ENCODE measurements at regions not wholly inside any gene's neighbourhood (a gene's known extent, or its start where the extent isn't known, plus 50 kb on each side); places are given as distances from the start of the nearest gene placed in this dataset.

- H4K20me1 ChIP-seq, result no peaks in the 10 kb centered on the region
- no peaks in the 10 kb centered on the region for H3K36me3 ChIP-seq
- H3K4me1 ChIP-seq, result no peaks in the 10 kb centered on the region
- TF ChIP-seq Cebpa-rat (IDR thresholded peaks at IDR 0.05), result no peak
- no peaks in the 10 kb centered on the region for H3K27me3 ChIP-seq
- H3K27ac ChIP-seq, result no peak overlapping the region
- H3K9me3 ChIP-seq, result no peaks in the 10 kb centered on the region
- H3K4me3 ChIP-seq, result no peak overlapping the region
- no peak overlapping the region for H3K9ac ChIP-seq
- no peak overlapping the region for H3K4me2 ChIP-seq
Observed at GRCh38 chr2:217420854-217421253, 561.0 kb upstream of the TNP1 start.

- no peak overlapping the region for H3K4me2 ChIP-seq
- no peaks in the 10 kb centered on the region for H3K9me3 ChIP-seq
- no peaks in the 10 kb centered on the region for H3K27me3 ChIP-seq
- no peak overlapping the region for H3K27ac ChIP-seq
- TF ChIP-seq Cebpa-rat (IDR thresholded peaks at IDR 0.05), result no peak
- peaks cover 6% of the 10 kb centered on the region; the same call in 1 of the 2 replicates for H3K4me1 ChIP-seq
- no peak overlapping the region for H3K4me3 ChIP-seq
- no peak overlapping the region for H3K9ac ChIP-seq
- H4K20me1 ChIP-seq, result no peaks in the 10 kb centered on the region
- H3K36me3 ChIP-seq, result no peaks in the 10 kb centered on the region
Observed at GRCh38 chr2:217419055-217419671, 559.3 kb upstream of the TNP1 start.

- H4K20me1 ChIP-seq, result no peaks in the 10 kb centered on the region
- TF ChIP-seq Cebpa-rat (IDR thresholded peaks at IDR 0.05), result no peak
- peaks cover 6% of the 10 kb centered on the region; the same call in 1 of the 2 replicates for H3K4me1 ChIP-seq
- no peak overlapping the region for H3K9ac ChIP-seq
- no peaks in the 10 kb centered on the region for H3K36me3 ChIP-seq
- no peaks in the 10 kb centered on the region for H3K27me3 ChIP-seq
- H3K4me3 ChIP-seq, result no peak overlapping the region
- no peak overlapping the region for H3K27ac ChIP-seq
- no peak overlapping the region for H3K4me2 ChIP-seq
- no peaks in the 10 kb centered on the region for H3K9me3 ChIP-seq
Observed at GRCh38 chr2:217418544-217418943, 558.7 kb upstream of the TNP1 start.

GRCh38 chr2:217418090-217418489 lies 558.2 kb upstream of the TNP1 start:
- Histone ChIP-seq H3K27me3 (no peaks in the 10 kb centered on the region), H3K9ac (no peak overlapping the region), H3K4me1 (peaks cover 6% of the 10 kb centered on the region; the same call in 1 of the 2 replicates), H3K27ac (no peak overlapping the region), H3K9me3 (no peaks in the 10 kb centered on the region), H3K4me2 (no peak overlapping the region), H3K4me3 (no peak overlapping the region), H4K20me1 (no peaks in the 10 kb centered on the region), H3K36me3 (no peaks in the 10 kb centered on the region)
- no peak for TF ChIP-seq Cebpa-rat (IDR thresholded peaks at IDR 0.05)

GRCh38 chr2:217417536-217417935 lies 557.7 kb upstream of the TNP1 start:
- no peaks in the 10 kb centered on the region for H3K27me3 ChIP-seq
- H3K4me1 ChIP-seq, result peaks cover 6% of the 10 kb centered on the region; the same call in 1 of the 2 replicates
- H3K27ac ChIP-seq, result no peak overlapping the region
- H3K36me3 ChIP-seq, result no peaks in the 10 kb centered on the region
- H3K9ac ChIP-seq, result no peak overlapping the region
- H3K4me2 ChIP-seq, result no peak overlapping the region
- H3K9me3 ChIP-seq, result no peaks in the 10 kb centered on the region
- no peak for TF ChIP-seq Cebpa-rat (IDR thresholded peaks at IDR 0.05)
- no peak overlapping the region for H3K4me3 ChIP-seq
- H4K20me1 ChIP-seq, result no peaks in the 10 kb centered on the region

- TF ChIP-seq Cebpa-rat (IDR thresholded peaks at IDR 0.05), result no peak
- Histone ChIP-seq H3K27ac (no peak overlapping the region), H3K4me2 (no peak overlapping the region), H3K4me3 (no peak overlapping the region), H3K9me3 (no peaks in the 10 kb centered on the region), H3K36me3 (no peaks in the 10 kb centered on the region), H3K27me3 (no peaks in the 10 kb centered on the region), H3K9ac (no peak overlapping the region), H3K4me1 (peaks cover 6% of the 10 kb centered on the region; the same call in 1 of the 2 replicates), H4K20me1 (no peaks in the 10 kb centered on the region)
Observed at GRCh38 chr2:217415316-217415715, 555.5 kb upstream of the TNP1 start.

GRCh38 chr2:217414429-217414828 lies 554.6 kb upstream of the TNP1 start:
- Histone ChIP-seq H3K27me3 (no peaks in the 10 kb centered on the region), H4K20me1 (no peaks in the 10 kb centered on the region), H3K4me3 (no peak overlapping the region), H3K36me3 (no peaks in the 10 kb centered on the region), H3K4me2 (no peak overlapping the region), H3K4me1 (peaks cover 6% of the 10 kb centered on the region; the same call in 1 of the 2 replicates), H3K9ac (no peak overlapping the region), H3K9me3 (no peaks in the 10 kb centered on the region), H3K27ac (no peak overlapping the region)
- no peak for TF ChIP-seq Cebpa-rat (IDR thresholded peaks at IDR 0.05)

GRCh38 chr2:217413193-217413592 lies 553.3 kb upstream of the TNP1 start:
- no peak overlapping the region for H3K4me2 ChIP-seq
- H3K4me1 ChIP-seq, result peaks cover 6% of the 10 kb centered on the region; the same call in 1 of the 2 replicates
- no peaks in the 10 kb centered on the region for H4K20me1 ChIP-seq
- H3K9me3 ChIP-seq, result no peaks in the 10 kb centered on the region
- no peak for TF ChIP-seq Cebpa-rat (IDR thresholded peaks at IDR 0.05)
- H3K4me3 ChIP-seq, result no peak overlapping the region
- no peaks in the 10 kb centered on the region for H3K36me3 ChIP-seq
- no peak overlapping the region for H3K9ac ChIP-seq
- H3K27me3 ChIP-seq, result no peaks in the 10 kb centered on the region
- H3K27ac ChIP-seq, result no peak overlapping the region

GRCh38 chr2:217412721-217413120 lies 552.9 kb upstream of the TNP1 start:
- no peaks in the 10 kb centered on the region for H3K36me3 ChIP-seq
- H3K27me3 ChIP-seq, result no peaks in the 10 kb centered on the region
- TF ChIP-seq Cebpa-rat (IDR thresholded peaks at IDR 0.05), result no peak
- H3K4me2 ChIP-seq, result no peak overlapping the region
- H3K4me1 ChIP-seq, result peaks cover 6% of the 10 kb centered on the region; the same call in 1 of the 2 replicates
- no peak overlapping the region for H3K9ac ChIP-seq
- H4K20me1 ChIP-seq, result no peaks in the 10 kb centered on the region
- H3K4me3 ChIP-seq, result no peak overlapping the region
- no peaks in the 10 kb centered on the region for H3K9me3 ChIP-seq
- no peak overlapping the region for H3K27ac ChIP-seq

GRCh38 chr2:217412277-217412676 lies 552.4 kb upstream of the TNP1 start:
- Histone ChIP-seq H3K4me1 (peaks cover 6% of the 10 kb centered on the region; the same call in 1 of the 2 replicates), H3K4me3 (no peak overlapping the region), H3K9me3 (no peaks in the 10 kb centered on the region), H3K27me3 (no peaks in the 10 kb centered on the region), H3K4me2 (no peak overlapping the region), H3K9ac (no peak overlapping the region), H3K36me3 (no peaks in the 10 kb centered on the region), H4K20me1 (no peaks in the 10 kb centered on the region), H3K27ac (no peak overlapping the region)
- no peak for TF ChIP-seq Cebpa-rat (IDR thresholded peaks at IDR 0.05)

- H3K4me1 ChIP-seq, result peaks cover 6% of the 10 kb centered on the region; the same call in 1 of the 2 replicates
- no peak overlapping the region for H3K27ac ChIP-seq
- H3K4me2 ChIP-seq, result no peak overlapping the region
- no peaks in the 10 kb centered on the region for H4K20me1 ChIP-seq
- no peak for TF ChIP-seq Cebpa-rat (IDR thresholded peaks at IDR 0.05)
- no peaks in the 10 kb centered on the region for H3K36me3 ChIP-seq
- no peaks in the 10 kb centered on the region for H3K27me3 ChIP-seq
- H3K4me3 ChIP-seq, result no peak overlapping the region
- no peak overlapping the region for H3K9ac ChIP-seq
- H3K9me3 ChIP-seq, result no peaks in the 10 kb centered on the region
Observed at GRCh38 chr2:217410681-217410960, 550.8 kb upstream of the TNP1 start.
